GM23338 (cell line): ENCODE measurements at regions not wholly inside any gene's neighbourhood (a gene's known extent, or its start where the extent isn't known, plus 50 kb on each side); places are given as distances from the start of the nearest gene placed in this dataset.

Experiments used
- ATAC-seq: fragments of 200-7000 bp; cut with Tn5 transposase; 3 replicates; pipeline ENCODE4 v1.9.1; 2020
- DNase-seq: peaks from one replicate; pipeline ENCODE4 v3.0.0-alpha.2; 2015; ENCODE audit warnings: low spot score
- H2AFZ ChIP-seq: fragments of 200-600 bp; sonication (generic); 2 replicates; pipeline ENCODE4 v1.8.0; 2016; ENCODE audit warnings: antibody characterized with exemption, mild to moderate bottlenecking, moderate library complexity
- H3F3A ChIP-seq: fragments of 200-600 bp; sonication (generic); replicated peaks from 2 replicates; pipeline ENCODE4 v1.8.0; 2017; ENCODE audit warnings: antibody characterized with exemption, mixed run types, low read depth
- H3K27ac ChIP-seq: fragments of 200-600 bp; sonication (generic); 2 replicates; pipeline ENCODE4 v1.6.1; 2016; ENCODE audit warnings: low read depth
- H3K27me3 ChIP-seq: fragments of 200-600 bp; sonication (generic); 2 replicates; pipeline ENCODE4 v1.8.0; 2016; ENCODE audit warnings: mild to moderate bottlenecking, mixed run types, moderate library complexity; ENCODE audit not compliant: insufficient read depth
- H3K36me3 ChIP-seq: fragments of 200-600 bp; sonication (generic); 2 replicates; pipeline ENCODE4 v1.8.0; 2016; ENCODE audit warnings: mild to moderate bottlenecking; ENCODE audit not compliant: insufficient read depth
- H3K4me1 ChIP-seq: fragments of 200-600 bp; sonication (generic); 2 replicates; pipeline ENCODE4 v1.8.0; 2016; ENCODE audit warnings: mild to moderate bottlenecking, moderate library complexity; ENCODE audit not compliant: insufficient read depth
- H3K4me2 ChIP-seq: fragments of 200-600 bp; sonication (generic); 2 replicates; pipeline ENCODE4 v1.7.1; 2017; ENCODE audit warnings: mixed run types
- H3K4me3 ChIP-seq: fragments of 200-600 bp; sonication (generic); 2 replicates; pipeline ENCODE4 v1.6.1; 2016; ENCODE audit warnings: mixed run types
- H3K79me2 ChIP-seq: fragments of 200-600 bp; sonication (generic); replicated peaks from 2 replicates; pipeline ENCODE4 v1.8.0; 2017; ENCODE audit warnings: mild to moderate bottlenecking; ENCODE audit not compliant: insufficient read depth
- H3K9me2 ChIP-seq: fragments of 200-600 bp; sonication (generic); 2 replicates; pipeline ENCODE4 v1.8.0; 2017; ENCODE audit not compliant: insufficient read depth
- H4K20me1 ChIP-seq: fragments of 200-600 bp; sonication (generic); replicated peaks from 2 replicates; pipeline ENCODE4 v1.8.0; 2017; ENCODE audit warnings: mild to moderate bottlenecking; ENCODE audit not compliant: insufficient read depth
- H3K27ac Mint-ChIP-seq: 2 replicates; pipeline ENCODE4 v1.8.0; 2020; ENCODE audit warnings: inconsistent platforms, mild to moderate bottlenecking, moderate library complexity, mixed read lengths
- H3K27me3 Mint-ChIP-seq: 3 replicates; pipeline ENCODE4 v1.8.0; 2022; ENCODE audit warnings: low read depth, mild to moderate bottlenecking, moderate library complexity, mixed read lengths, inconsistent platforms; ENCODE audit not compliant: insufficient read depth, poor library complexity
- H3K36me3 Mint-ChIP-seq: 3 replicates; pipeline ENCODE4 v1.8.0; 2021; ENCODE audit warnings: low read depth, mild to moderate bottlenecking, inconsistent platforms, moderate library complexity, mixed read lengths
- H3K4me1 Mint-ChIP-seq: 3 replicates; pipeline ENCODE4 v1.8.0; 2020; ENCODE audit warnings: mild to moderate bottlenecking, inconsistent platforms, mixed read lengths
- H3K4me3 Mint-ChIP-seq: 3 replicates; pipeline ENCODE4 v1.8.0; 2021; ENCODE audit warnings: moderate library complexity, mild to moderate bottlenecking, inconsistent platforms, mixed read lengths
- H3K9me3 Mint-ChIP-seq: 3 replicates; pipeline ENCODE4 v1.8.0; 2020; ENCODE audit warnings: moderate library complexity, mild to moderate bottlenecking, inconsistent platforms, mixed read lengths
- EZH2phosphoT487 ChIP-seq: fragments of 200-600 bp; sonication (generic); IDR thresholded peaks from one replicate; pipeline ENCODE4 v1.8.1; 2018; ENCODE audit warnings: antibody characterized with exemption; ENCODE audit not compliant: unreplicated experiment
- POLR2AphosphoS5 ChIP-seq: IDR thresholded peaks from 2 replicates; pipeline ENCODE4 v1.6.1; 2016; ENCODE audit warnings: antibody characterized with exemption, low read depth
- REST ChIP-seq: IDR thresholded peaks from one replicate; pipeline ENCODE4 v1.6.1; 2018; ENCODE audit warnings: antibody characterized with exemption; ENCODE audit not compliant: unreplicated experiment
- ZNF114 ChIP-seq: fragments of 250-450 bp; sonication (Bioruptor Pico); IDR thresholded peaks from 2 replicates; pipeline ENCODE4 v1.5.0; 2020; ENCODE audit warnings: mild to moderate bottlenecking, moderate library complexity
- ZNF331 ChIP-seq: fragments of 250-450 bp; sonication (Bioruptor Pico); IDR thresholded peaks from 2 replicates; pipeline ENCODE4 v1.5.0; 2020; ENCODE audit warnings: low read depth, mild to moderate bottlenecking, moderate library complexity
- ZNF462 ChIP-seq: fragments of 250-450 bp; sonication (Bioruptor Pico); IDR thresholded peaks from 2 replicates; pipeline ENCODE4 v1.5.0; 2020; ENCODE audit warnings: mild to moderate bottlenecking, moderate library complexity

DNA sequence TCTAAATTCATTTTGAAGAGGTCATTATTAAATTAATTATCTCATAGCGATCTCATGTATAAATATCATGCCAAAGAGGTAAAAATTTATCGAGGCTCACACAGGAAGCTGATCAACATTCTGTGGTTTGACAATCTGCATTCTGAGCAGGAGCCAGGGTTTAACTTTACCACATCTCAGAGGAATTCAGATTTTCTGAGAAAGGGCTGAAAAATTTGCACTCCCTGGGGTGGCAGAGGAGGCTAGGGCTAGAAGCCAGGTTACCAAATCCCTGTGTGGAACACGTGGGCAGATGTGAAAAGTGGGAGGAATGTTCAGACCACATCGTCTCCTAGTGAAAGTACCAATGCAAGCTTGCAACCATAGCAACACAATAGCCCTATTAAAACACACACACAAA is 63.5 kb upstream of the CTLA4 start (continued):
- no peak for TF ChIP-seq ZNF462 (CRISPR knock-in tag)
- TF ChIP-seq POLR2AphosphoS5, result no peak
- no peak for TF ChIP-seq EZH2phosphoT487
- TF ChIP-seq ZNF114 (CRISPR knock-in tag), result no peak

GRCh38 chr2:203804764-203805485 is 62.6 kb upstream of the CTLA4 start:
- Mint-ChIP-seq H3K4me1 (peaks cover 7% of the 10 kb centered on the region; the same call in 1 of the 3 replicates), H3K27ac (no peak overlapping the region), H3K27me3 (no peaks in the 10 kb centered on the region), H3K9me3 (peaks cover 12% of the 10 kb centered on the region), H3K4me3 (no peak overlapping the region), H3K36me3 (no peaks in the 10 kb centered on the region)
- no peak overlapping the region for H3K4me2 ChIP-seq
- H3K27ac ChIP-seq, result no peak overlapping the region
- no peak overlapping the region for H3K4me3 ChIP-seq
- no peaks in the 10 kb centered on the region for H3F3A ChIP-seq
- no peak for ATAC-seq
- no peaks in the 10 kb centered on the region for H3K27me3 ChIP-seq
- DNase-seq, result no peak
- H4K20me1 ChIP-seq, result no peaks in the 10 kb centered on the region
- H3K79me2 ChIP-seq, result no peaks in the 10 kb centered on the region
- H2AFZ ChIP-seq, result no peak overlapping the region
- no peaks in the 10 kb centered on the region for H3K36me3 ChIP-seq
- H3K4me1 ChIP-seq, result no peaks in the 10 kb centered on the region
- no peaks in the 10 kb centered on the region for H3K9me2 ChIP-seq
- no peak for TF ChIP-seq ZNF331 (CRISPR knock-in tag)
- TF ChIP-seq REST, result no peak
